ENCODE measurements at regions not wholly inside any gene's neighbourhood (a gene's known extent, or its start where the extent isn't known, plus 50 kb on each side); places are given as distances from the start of the nearest gene placed in this dataset.

DNA sequence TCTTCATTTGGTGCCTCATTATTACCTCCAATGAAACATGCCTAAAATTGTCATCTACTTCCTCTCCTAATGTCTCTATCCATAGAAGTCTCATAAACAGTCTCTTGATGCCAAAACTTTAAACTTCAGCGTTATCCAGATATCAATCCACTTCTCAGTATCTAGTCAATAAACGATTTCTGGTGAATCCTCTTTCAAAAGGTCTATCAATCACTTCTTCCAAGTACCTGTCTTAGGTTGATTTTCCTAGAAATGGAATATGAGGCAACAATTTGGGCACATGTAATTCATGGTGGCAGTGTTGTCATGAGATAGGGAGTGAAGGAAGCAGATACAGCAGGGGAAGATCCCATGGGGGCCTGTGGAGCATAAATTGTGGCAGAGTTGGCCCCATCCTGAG lies 348.5 kb upstream of the POU1F1 start:
- no peaks in the 10 kb centered on the region for H3K9me3 ChIP-seq (ENCODE audit: low read depth, low read length)
- H2AFZ ChIP-seq (ENCODE audit: low read length), result no peak overlapping the region
- H3K4me3 ChIP-seq (ENCODE audit: insufficient read depth, low read length), result no peak overlapping the region
- H3K4me2 ChIP-seq (ENCODE audit: insufficient read depth, low read length), result no peak overlapping the region
- H3K4me1 ChIP-seq (ENCODE audit: insufficient read depth, low read length), result no peaks in the 10 kb centered on the region
- TF ChIP-seq, protein P1, sequence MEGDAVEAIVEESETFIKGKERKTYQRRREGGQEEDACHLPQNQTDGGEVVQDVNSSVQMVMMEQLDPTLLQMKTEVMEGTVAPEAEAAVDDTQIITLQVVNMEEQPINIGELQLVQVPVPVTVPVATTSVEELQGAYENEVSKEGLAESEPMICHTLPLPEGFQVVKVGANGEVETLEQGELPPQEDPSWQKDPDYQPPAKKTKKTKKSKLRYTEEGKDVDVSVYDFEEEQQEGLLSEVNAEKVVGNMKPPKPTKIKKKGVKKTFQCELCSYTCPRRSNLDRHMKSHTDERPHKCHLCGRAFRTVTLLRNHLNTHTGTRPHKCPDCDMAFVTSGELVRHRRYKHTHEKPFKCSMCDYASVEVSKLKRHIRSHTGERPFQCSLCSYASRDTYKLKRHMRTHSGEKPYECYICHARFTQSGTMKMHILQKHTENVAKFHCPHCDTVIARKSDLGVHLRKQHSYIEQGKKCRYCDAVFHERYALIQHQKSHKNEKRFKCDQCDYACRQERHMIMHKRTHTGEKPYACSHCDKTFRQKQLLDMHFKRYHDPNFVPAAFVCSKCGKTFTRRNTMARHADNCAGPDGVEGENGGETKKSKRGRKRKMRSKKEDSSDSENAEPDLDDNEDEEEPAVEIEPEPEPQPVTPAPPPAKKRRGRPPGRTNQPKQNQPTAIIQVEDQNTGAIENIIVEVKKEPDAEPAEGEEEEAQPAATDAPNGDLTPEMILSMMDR (IDR thresholded peaks at IDR 0.05; ENCODE audit: extremely low read depth, low read depth, low read length), result no peak
- H3K36me3 ChIP-seq (ENCODE audit: insufficient read depth, low read length), result no peaks in the 10 kb centered on the region
- H3K27me3 ChIP-seq (ENCODE audit: insufficient read depth, low read length), result no peaks in the 10 kb centered on the region
- no peak overlapping the region for H3K27ac ChIP-seq (ENCODE audit: low read depth, low read length)
- H4K20me1 ChIP-seq (ENCODE audit: insufficient read depth, low read length), result no peaks in the 10 kb centered on the region
- H3K79me2 ChIP-seq (ENCODE audit: insufficient read depth, low read length), result no peaks in the 10 kb centered on the region
- no peak for DNase-seq (ENCODE audit: insufficient read length, low spot score, missing footprints)

DNA sequence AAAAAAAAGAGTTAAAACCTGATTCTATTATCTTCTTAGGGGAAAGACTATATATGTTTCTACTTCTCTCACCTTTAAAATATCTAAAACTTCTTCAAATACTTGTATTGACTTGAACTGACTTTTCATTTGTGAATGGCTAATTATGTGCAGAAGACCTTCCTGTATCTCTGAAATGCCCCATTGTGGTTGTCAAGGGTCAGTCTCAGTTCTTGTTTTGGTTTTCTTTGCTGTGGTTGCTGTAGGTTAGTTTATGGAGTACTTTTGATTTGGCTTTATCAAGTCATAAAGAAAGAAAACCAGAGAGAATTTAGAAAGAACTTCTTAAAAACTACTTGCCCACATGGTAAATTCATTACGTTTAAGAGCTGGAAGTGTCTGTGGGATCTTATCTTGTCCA lies 345.3 kb upstream of the POU1F1 start:
- Histone ChIP-seq H3K79me2 (ENCODE audit: insufficient read depth, low read length) (no peaks in the 10 kb centered on the region), H3K9me3 (ENCODE audit: low read depth, low read length) (no peaks in the 10 kb centered on the region), H3K36me3 (ENCODE audit: insufficient read depth, low read length) (no peaks in the 10 kb centered on the region), H3K4me3 (ENCODE audit: insufficient read depth, low read length) (no peak overlapping the region), H4K20me1 (ENCODE audit: insufficient read depth, low read length) (no peaks in the 10 kb centered on the region), H3K4me1 (ENCODE audit: insufficient read depth, low read length) (no peaks in the 10 kb centered on the region), H3K27ac (ENCODE audit: low read depth, low read length) (no peak overlapping the region), H2AFZ (ENCODE audit: low read length) (no peak overlapping the region), H3K4me2 (ENCODE audit: insufficient read depth, low read length) (no peak overlapping the region), H3K27me3 (ENCODE audit: insufficient read depth, low read length) (no peaks in the 10 kb centered on the region)
- DNase-seq (ENCODE audit: insufficient read length, low spot score, missing footprints), result no peak
- TF ChIP-seq, protein P1 (IDR thresholded peaks at IDR 0.05; ENCODE audit: extremely low read depth, low read depth, low read length), result no peak

DNA sequence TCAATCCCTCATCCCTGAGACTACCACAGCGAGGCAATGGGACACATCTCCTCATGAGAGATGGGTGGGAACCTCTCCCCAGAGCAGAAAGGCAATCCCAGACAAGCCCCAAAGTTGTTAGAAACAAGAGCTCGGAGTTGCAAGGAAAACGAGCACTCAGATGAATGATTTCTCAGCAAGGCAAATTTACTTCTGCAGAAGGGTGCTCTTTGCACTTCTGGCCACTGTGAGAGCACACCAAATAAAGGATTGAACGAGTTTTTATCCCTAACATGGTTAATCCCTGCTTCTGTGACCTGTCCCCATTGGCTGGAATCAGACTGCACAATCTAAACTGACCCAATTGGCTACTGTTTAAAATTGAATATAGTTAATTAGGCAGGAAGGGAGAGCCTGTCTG lies 339.1 kb upstream of the POU1F1 start:
- Histone ChIP-seq H4K20me1 (ENCODE audit: insufficient read depth, low read length) (no peaks in the 10 kb centered on the region), H3K4me2 (ENCODE audit: insufficient read depth, low read length) (no peak overlapping the region), H3K4me3 (ENCODE audit: insufficient read depth, low read length) (no peak overlapping the region), H3K79me2 (ENCODE audit: insufficient read depth, low read length) (no peaks in the 10 kb centered on the region), H3K4me1 (ENCODE audit: insufficient read depth, low read length) (no peaks in the 10 kb centered on the region), H3K27me3 (ENCODE audit: insufficient read depth, low read length) (no peaks in the 10 kb centered on the region), H3K9me3 (ENCODE audit: low read depth, low read length) (no peaks in the 10 kb centered on the region), H3K27ac (ENCODE audit: low read depth, low read length) (no peak overlapping the region), H3K36me3 (ENCODE audit: insufficient read depth, low read length) (no peaks in the 10 kb centered on the region), H2AFZ (ENCODE audit: low read length) (no peak overlapping the region)
- TF ChIP-seq, protein P1 (IDR thresholded peaks at IDR 0.05; ENCODE audit: extremely low read depth, low read depth, low read length), result no peak
- no peak for DNase-seq (ENCODE audit: insufficient read length, low spot score, missing footprints)

DNA sequence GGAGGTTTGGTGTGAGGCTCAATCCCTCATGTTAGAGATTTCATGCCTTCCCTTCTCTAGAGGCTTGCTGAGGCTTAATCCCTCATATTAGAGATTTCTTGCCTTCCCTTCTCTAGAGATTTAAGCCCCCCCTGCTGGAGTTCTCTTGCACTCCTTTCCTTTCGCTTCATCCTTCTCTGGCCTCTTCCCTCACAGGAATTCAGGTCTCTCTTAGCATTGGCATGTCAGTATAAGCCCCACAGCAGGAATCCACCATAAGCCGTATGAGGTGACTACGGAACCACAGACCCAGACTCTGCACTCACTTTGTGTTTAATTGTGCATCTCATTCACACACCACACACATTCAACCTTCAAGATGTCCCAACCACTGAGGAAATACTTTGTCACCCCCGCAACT lies 338.6 kb upstream of the POU1F1 start:
- Histone ChIP-seq H3K27ac (ENCODE audit: low read depth, low read length) (no peak overlapping the region), H2AFZ (ENCODE audit: low read length) (no peak overlapping the region), H3K4me3 (ENCODE audit: insufficient read depth, low read length) (no peak overlapping the region), H3K27me3 (ENCODE audit: insufficient read depth, low read length) (no peaks in the 10 kb centered on the region), H4K20me1 (ENCODE audit: insufficient read depth, low read length) (no peaks in the 10 kb centered on the region), H3K4me2 (ENCODE audit: insufficient read depth, low read length) (no peak overlapping the region), H3K9me3 (ENCODE audit: low read depth, low read length) (no peaks in the 10 kb centered on the region), H3K79me2 (ENCODE audit: insufficient read depth, low read length) (no peaks in the 10 kb centered on the region), H3K36me3 (ENCODE audit: insufficient read depth, low read length) (no peaks in the 10 kb centered on the region), H3K4me1 (ENCODE audit: insufficient read depth, low read length) (no peaks in the 10 kb centered on the region)
- TF ChIP-seq, protein P1 (IDR thresholded peaks at IDR 0.05; ENCODE audit: extremely low read depth, low read depth, low read length), result no peak
- no peak for DNase-seq (ENCODE audit: insufficient read length, low spot score, missing footprints)

Measured in osteoblast (primary cell).